HG03460 (cell line): ENCODE measurements at regions not wholly inside any gene's neighbourhood (a gene's known extent, or its start where the extent isn't known, plus 50 kb on each side); places are given as distances from the start of the nearest gene placed in this dataset.
"Not testable (repeated sequence)": the region's sequence is repeated elsewhere in the genome, so short reads cannot be mapped to it uniquely, and the experiment has no call there.

Source experiments
- ATAC-seq: cut with Tn5 transposase; IDR thresholded peaks from one replicate; pipeline ENCODE4 v1.9.1; 2021; ENCODE audit not compliant: unreplicated experiment

DNA sequence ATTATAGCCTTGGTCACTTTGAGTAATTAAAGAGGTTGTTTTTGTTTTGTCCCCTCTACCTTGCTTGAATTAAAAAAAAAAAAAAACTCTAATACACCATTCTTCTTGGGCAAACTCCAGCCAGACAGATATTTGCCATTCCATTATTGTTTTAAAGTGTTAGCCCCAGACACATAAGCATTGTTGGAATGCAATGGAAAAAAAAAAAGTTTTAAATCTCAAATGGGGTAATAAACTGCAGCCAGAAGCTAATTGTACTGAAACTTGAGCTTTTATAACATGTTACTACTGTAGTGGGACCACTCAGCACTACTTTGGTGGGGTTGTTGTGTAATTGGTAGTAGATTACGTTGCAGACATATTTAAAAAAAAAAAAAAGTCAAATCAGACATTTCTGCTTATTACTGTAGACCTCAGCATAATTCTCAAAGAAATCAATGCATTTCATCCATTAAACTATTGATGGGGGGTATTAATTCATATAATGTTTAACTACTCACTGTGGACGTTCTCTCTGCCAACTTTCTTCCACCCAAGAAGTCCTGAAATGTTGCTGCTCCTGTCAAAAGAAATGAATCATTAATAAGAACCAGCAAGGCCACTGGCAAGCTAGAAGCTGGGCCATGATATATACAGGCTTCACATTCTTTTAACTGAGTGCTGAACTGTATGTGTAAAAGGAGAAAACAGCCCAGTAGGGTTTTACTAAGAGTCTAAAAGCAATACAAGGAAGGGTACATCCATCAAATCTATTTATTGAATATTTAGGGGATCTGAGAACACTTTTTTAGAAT, 626.6 kb upstream of the SOX9 start:
- ATAC-seq = no peak

DNA sequence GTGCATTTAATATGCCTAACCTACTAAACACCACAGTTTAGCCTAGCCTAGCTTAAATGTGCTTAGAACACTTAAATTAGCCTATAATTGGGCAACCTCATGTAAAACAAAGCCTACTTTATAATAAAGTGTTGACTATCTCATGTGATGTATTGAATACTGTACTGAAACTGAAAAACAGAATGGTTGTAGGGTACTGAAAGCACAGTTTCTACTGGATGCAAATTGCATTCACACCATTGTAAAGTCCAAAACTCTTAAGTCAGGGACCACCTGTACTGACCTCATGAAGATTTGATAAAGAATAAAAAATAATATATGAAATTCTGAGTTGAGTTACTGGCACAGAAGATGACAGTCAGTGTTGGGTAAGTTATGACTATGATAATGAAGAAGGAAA, 625.4 kb upstream of the SOX9 start:
- ATAC-seq = no peak

DNA sequence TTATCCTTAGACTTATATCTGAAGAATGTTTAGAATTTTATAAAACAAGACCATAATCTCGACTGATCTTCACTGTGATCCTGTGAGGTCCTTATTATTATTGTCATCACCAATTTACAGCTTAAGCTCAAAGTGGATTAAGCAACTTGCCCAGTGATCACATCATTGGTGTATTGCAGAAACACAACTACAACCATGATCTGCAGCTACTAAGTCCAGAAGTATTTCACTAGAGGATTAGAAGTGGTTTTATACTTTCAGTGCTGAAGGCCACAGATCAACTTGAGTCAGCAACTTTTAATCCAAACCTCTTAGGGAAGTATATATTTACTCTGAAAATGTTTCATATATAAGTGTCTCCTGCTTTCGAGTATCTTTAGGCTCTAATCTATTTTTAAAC, 624.3 kb upstream of the SOX9 start:
- ATAC-seq = no peak

DNA sequence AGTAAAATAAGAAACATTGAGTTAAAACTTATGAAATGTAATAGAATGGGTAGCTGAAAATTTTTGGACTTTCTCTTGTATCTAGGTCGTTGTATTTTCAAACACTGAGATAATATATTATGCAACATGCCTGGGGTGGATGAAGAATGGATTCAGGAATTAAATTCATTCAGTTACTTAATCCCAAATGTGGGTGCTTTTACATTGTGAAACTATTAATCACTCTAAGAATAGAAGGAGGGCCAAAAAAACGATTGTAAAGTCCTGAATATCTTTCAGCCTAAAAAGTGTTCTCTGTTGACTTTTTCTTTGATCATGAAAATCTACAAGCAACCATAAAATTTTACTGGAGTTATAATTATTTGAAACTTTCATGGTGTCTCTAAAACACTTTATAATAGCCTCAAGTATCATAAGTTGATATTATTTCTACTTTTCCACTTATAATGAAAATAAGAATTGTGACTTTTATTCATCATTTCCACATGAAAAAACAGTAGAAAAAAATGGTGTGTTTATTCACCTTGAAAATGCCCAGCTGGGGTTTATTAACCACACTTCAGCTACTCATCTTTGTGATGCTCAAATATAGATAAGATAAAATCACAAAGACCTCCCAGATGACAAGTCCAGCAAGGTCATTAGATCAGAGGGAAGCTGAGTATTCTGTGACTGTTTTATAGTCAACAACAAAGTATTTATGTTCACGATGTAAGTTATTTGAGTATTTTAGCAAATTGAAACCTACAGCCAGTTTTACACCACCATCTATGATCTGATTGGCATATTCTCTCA, 619.9 kb upstream of the SOX9 start:
- ATAC-seq = no peak

DNA sequence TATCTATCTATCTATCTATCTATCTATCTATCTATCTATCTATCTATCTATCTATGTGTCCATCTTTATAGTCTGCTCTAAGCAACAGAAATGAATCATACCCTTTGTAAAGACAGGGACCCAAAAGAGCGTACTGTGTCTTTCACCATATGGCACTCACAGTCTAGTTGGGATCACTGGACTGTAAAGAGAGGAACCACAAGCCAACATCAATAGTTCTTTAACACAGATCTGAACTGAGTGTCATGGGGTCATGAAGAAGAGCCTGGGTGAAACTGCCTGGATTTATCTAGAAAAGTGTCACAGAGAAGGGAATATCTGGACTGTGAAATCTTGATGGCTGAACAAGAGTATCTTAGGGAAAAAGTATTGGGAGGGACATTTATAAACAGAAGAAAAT, 619.1 kb upstream of the SOX9 start:
- no peak for ATAC-seq

DNA sequence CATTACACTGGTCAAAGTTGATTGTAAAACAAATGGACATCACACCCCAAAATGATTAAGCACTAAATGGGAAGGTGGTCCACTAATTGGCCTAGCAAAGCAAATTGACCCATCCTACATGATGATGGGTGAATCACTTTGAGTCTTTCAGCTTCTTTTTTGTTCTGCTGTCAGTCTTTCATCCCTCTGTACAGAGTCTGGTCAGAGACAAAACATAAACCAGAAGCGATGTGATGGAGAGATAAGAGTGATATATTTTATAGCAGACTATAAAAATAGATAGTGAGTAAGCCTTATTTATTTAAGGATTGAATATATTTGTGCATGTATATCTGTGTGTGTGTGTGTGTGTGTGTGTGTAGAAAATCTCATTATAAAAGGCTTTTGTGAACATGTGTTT, 618.4 kb upstream of the SOX9 start:
- no peak for ATAC-seq

DNA sequence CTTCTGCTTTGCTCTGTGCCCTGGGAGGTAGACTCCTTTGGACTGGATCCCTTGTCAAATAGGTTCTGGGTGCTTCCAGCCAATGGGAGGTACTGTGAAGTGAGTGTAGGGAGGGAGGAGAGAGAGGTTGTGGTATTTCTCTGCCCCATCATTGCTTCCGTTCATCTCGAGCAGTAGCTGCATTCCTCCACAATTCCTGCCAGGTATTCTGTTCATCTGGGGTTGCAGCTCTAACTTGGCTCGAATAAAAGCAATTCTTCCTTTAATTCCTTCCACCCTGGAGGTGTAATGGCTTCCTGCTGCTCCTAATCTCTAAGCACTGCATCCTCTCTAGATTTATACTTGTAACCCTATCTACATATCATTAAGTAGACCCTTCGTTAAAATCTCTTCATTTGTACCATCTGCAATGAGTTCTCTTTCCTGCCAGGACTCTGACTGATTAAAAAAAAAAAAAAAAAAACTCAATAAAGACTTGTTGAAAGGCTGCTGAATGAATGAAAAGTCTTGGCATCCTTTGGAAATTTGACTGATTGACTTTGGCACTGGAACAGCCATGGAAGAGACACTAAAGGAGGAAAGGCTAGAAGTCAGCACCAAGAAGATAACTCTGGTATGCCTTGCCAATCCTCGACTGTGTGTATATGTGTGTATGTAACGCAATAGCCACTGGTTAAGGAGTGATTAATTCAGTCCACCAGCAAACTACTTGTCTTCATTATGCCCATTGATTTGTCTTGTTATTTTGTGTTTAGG, 616.9 kb upstream of the SOX9 start:
- ATAC-seq = no peak

DNA sequence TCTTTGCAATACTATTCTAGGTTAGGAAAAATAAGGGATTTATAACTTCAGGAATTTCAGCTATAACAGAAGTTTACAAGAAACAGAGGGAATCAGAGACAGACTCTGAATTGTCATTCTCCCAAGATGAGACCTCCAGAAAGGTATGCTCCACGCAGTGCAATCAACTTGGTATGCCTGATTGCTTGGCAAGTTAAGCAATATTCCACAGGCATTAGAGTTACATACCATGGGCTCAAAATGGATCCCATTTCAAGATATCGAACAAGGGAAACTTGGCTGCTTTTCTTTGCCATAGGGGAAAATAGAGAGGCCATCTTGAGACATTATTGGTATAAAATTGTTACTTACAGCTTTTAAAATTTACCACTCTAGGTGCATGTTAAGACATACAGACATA, 615.6 kb upstream of the SOX9 start:
- ATAC-seq = no peak

DNA sequence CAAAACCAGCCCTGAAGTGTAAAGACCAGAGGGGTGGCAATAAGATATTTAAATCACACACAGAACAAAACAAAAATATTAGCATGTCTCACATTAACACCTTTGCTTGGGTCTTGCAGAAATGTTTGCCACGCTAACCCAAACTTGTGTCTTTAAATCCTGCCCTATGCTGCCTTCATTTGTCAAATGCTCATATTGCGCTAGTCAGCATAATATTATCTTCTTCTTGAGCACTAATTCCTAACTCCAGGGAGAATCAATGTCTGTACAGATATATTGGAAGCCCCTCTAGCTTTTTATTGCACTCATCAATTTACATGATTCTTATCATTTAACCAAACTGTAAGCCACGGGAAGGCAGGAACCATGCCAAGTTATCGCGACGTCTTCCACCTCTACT, 614.8 kb upstream of the SOX9 start:
- ATAC-seq = no peak

DNA sequence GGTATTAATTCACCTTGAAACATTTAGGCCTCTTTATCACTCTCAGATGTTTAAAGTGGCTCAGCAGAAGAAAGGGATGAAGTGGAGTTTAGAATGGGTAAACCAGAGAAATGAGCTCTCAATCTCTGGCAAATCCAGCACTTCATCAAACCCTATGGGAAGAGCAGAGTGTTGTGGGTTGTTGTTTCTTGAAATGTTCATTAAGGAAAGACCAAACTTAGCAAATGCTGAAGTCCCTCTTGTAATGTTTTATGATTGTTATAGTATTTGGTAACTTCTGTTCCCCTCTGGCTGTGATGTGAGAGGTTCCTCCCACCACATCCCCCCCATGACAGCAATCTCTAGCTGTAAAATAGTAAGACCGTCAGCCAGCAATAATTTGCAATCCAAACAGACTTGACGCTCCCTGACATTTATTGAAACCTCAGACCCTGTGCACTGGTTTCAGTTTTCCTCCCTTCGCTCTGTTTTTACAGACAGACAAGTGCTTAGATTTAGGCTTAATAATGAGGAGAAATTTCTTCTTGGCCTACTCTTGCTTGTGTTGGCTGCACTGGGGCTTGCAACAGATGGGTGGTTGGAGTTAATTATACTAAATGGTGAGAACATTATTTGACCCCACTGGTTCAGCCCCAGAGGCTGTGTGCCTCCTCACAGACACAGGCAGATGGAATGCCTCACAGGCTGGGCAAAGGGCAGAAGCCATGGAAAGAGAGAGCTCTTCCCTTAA, 609.4 kb upstream of the SOX9 start:
- no peak for ATAC-seq

DNA sequence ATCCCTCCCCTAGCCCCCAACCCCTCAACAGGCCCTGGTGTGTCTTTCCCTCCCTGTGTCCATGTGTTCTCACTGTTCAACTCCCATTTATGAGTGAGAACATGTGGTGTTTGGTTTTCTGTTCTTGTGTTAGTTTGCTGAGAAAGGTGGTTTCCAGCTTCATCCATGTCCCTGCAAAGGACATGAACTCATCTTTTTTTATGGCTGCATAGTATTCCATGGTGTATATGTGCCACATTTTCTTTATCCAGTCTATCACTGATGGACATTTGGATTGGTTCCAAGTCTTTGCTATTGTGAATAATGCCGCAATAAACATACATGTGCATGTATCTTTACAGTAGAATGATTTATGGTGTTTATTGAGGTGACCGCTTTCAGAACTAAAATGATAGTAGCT, 607.1 kb upstream of the SOX9 start:
- not testable (repeated sequence) for ATAC-seq

DNA sequence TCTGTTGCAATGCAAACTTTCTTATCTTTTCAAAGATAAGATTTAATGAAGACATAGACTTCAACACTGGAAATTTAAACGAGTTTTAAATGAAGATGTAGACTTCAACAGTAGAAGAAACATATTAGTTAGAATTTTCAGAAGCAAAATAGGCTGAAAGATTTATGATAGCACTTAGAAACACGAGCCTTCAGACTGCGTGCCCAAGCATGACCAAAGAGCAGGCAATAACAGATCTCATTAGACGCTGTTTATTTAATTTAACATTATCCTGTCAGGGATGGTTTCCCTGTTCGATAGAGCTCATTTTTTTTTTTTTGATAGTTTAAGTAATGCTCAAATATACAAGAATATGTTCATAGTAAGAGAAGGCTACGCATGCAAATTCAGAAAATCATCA, 604.7 kb upstream of the SOX9 start:
- ATAC-seq = no peak

DNA sequence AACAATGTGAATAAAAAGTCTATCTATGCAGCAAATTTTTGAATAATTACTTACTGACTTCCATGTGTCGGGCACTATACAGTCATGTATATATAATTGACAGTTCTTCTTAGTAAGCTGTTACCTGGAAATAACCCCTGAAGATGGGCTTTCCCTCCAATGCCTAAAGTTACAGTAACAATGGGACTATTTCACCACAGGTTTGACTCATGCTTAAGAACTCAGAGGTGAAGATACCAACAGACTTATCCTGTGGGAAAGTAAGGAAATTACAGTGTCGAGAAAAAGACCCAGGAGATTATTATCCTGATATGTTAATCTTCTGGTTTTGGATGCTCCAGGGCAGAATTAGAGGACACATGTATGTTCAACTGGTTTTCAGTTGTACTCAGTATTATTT, 601.5 kb upstream of the SOX9 start:
- ATAC-seq = no peak

DNA sequence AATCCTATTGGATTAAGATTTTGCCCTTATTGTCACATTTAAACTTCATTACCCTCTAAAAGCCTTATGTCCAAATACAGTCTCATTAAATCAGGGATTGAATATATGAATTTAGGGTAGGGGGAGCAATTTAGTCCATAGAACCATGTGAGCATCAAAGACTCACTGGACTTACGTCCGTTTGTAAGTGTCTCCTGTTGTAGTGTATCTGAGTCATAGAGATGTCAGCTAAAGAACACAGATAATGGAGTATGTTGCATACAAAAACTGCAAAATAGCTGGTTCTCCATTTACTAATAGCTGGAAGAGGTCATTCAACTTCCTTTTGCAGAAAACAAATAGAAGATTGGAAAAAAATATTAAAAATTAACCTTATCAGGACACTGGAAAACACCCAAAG, 599.1 kb upstream of the SOX9 start:
- ATAC-seq = no peak

DNA sequence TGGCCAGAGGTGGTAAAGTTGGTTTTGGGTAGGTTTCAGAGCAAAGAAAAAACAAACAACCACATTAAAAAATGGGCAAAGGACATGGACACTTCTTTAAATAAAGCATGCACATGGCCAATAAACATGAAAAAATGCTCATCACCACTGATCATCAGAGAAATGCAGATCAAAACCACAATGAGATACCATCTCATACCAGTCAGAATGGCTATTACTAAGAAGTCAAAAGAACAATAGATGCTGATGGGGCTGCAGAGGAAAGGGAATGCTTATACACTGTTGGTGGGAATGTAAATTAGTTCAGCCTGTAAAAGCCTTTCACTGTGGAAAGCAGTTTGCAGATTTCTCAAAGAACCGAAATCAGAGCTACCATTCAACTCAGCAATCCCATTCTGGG, 598.4 kb upstream of the SOX9 start:
- no peak for ATAC-seq

DNA sequence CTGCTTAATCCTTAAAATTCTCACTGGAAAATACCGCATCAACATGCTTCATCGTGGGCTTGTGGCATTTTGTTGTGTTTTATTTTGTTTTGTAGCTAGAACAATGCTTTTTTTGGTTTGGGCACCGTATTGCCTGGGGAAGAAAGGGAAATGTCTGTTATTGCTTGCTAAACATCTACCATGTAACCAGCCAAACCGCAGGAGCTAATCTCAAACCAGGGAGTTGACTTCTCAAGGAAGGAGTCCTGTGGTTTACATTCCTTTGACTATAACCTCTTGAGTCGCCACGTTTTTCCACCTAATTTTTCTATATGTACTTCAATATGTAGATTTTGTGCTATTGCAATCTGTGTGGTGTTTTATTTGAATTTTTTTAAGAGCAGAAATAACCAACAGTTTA, 593.5 kb upstream of the SOX9 start:
- ATAC-seq = no peak

DNA sequence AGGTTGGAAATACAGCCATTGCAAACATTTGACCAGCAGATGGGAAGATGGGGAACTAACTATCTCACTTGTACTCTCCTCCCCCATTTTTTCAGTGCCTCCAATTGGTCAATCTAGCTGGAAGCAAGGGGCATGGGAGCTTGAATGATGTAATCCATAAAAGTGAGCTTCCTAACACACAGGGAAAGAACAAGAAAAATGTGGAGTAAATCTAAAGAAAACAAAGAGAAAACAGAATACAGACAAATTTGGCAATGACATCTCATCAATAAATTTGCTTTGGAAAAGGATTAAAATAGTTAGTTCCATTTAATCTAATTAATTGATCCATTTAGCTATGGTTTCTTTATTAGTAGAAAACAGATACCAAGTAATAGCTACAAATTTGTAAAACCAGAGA, 592.6 kb upstream of the SOX9 start:
- no peak for ATAC-seq

DNA sequence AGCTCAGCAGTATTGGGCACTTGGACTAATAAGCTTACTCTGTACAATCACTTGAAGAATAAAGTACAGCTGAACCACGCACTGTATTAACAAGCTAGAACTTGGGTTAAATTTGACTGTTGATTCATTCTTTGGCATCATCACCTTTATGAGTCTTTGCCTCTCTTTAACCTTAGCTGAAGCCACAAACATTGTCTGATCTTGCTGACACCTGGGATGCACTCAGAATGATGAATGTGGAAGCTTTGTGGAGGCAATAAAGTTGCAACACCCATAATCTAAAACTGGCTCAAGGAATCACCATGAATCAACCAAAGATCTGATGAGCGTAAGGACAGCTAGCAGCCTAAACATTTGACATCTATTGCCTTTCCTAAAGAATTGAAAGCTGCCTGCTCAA, 590.6 kb upstream of the SOX9 start:
- ATAC-seq = no peak

DNA sequence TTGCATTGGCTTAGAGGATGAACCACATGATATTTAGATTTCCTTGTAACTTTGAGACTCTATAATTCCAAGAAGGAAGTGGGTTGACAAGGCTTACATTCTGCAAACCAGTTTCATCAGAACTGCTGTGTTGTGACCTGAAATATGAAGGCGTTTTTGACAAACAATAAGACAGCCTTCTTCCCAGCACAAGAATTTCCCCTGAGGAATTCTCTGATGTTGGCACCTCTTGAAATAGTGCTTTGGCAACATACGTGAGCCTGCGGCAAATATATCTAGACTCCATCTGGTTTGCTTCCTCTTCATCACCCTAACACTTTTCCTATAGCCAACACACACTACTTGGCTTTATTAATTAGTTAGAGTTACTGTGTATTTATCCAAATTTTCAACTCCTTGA, 585.5 kb upstream of the SOX9 start:
- no peak for ATAC-seq

DNA sequence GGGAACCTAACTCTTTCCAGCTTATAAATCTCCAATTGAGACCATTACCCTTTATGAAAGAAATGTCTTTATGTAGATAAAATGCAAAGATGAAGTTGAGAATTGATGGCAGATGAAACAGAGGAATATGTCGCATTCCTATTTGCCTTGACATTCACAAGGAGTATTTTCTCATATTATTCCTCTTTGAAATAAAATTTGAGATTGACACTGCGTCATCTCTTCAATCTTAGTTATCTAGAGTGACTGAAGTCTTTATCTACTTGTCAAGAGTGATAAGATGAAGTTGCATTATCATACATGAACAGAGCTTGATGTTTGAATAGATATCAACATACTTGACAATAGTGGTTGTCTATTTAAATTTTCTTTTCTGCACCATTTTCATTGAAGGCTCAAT, 574.4 kb upstream of the SOX9 start:
- ATAC-seq = no peak

DNA sequence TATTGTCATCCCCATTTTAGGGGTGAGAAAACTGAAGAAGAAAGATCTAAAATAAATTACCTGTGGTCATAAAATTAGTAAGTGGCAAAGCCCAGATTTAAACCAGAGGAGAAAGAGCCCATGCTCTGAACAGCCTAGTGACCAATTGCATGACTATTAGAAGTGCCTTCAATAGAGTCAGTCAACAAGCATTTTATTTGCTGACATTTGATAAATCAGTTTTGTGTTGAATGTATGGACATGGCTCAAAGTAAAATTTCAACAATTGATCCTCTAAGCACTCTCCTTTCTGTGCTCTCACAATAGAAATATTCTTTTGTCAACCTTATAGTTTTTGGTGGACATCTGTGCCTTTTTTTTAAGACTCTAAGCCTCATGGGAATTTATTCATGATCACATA, 572.9 kb upstream of the SOX9 start:
- ATAC-seq = no peak
